ENCODE measurements at regions not wholly inside any gene's neighbourhood (a gene's known extent, or its start where the extent isn't known, plus 50 kb on each side); places are given as distances from the start of the nearest gene placed in this dataset.

GRCh38 chr2:163997466-163997865 is 261.7 kb upstream of the FIGN start:
- no peak for DNase-seq (ENCODE audit: low read depth, low spot score)
- no peak for TF ChIP-seq CTCF (IDR thresholded peaks at IDR 0.05; ENCODE audit: low read depth, low read length)
- in situ Hi-C loops (cut with HindIII; ENCODE audit: low sequenced_read_pairs): no loop called here
- no peak overlapping the region for H3K4me3 ChIP-seq (ENCODE audit: low read depth, low read length)

GRCh38 chr2:163990541-163990940 is 254.7 kb upstream of the FIGN start:
- in situ Hi-C loops (cut with HindIII; ENCODE audit: low sequenced_read_pairs): no loop called here
- no peak for DNase-seq (ENCODE audit: low read depth, low spot score)
- no peak for TF ChIP-seq CTCF (IDR thresholded peaks at IDR 0.05; ENCODE audit: low read depth, low read length)
- H3K4me3 ChIP-seq (ENCODE audit: low read depth, low read length): no peak overlapping the region

GRCh38 chr2:163990101-163990500 is 254.3 kb upstream of the FIGN start:
- no peak for TF ChIP-seq CTCF (IDR thresholded peaks at IDR 0.05; ENCODE audit: low read depth, low read length)
- DNase-seq (ENCODE audit: low read depth, low spot score): no peak
- in situ Hi-C loops (cut with HindIII; ENCODE audit: low sequenced_read_pairs): no loop called here

GRCh38 chr2:163987175-163987940 is 251.6 kb upstream of the FIGN start:
- no peak overlapping the region for H3K4me3 ChIP-seq (ENCODE audit: low read depth, low read length)
- in situ Hi-C loops (cut with HindIII; ENCODE audit: low sequenced_read_pairs): no loop called here
- TF ChIP-seq CTCF (IDR thresholded peaks at IDR 0.05; ENCODE audit: low read depth, low read length): no peak
- no peak for DNase-seq (ENCODE audit: low read depth, low spot score)

More at GRCh38 chr2:163990101-163990500, 254.3 kb upstream of the FIGN start:
- H3K4me3 ChIP-seq (ENCODE audit: low read depth, low read length): no peak overlapping the region

- in situ Hi-C loops (cut with HindIII; ENCODE audit: low sequenced_read_pairs): no loop called here
- H3K4me3 ChIP-seq (ENCODE audit: low read depth, low read length): no peak overlapping the region
- TF ChIP-seq CTCF (IDR thresholded peaks at IDR 0.05; ENCODE audit: low read depth, low read length): no peak
- no peak for DNase-seq (ENCODE audit: low read depth, low spot score)
These were observed 249.2 kb upstream of the FIGN start for GRCh38 chr2:163984986-163985385.

- in situ Hi-C loops (cut with HindIII; ENCODE audit: low sequenced_read_pairs): no loop called here
- no peak for TF ChIP-seq CTCF (IDR thresholded peaks at IDR 0.05; ENCODE audit: low read depth, low read length)
- no peak overlapping the region for H3K4me3 ChIP-seq (ENCODE audit: low read depth, low read length)
- DNase-seq (ENCODE audit: low read depth, low spot score): no peak
These were observed 248.1 kb upstream of the FIGN start for GRCh38 chr2:163983911-163984310.
